GM12892 (cell line): ENCODE measurements at regions not wholly inside any gene's neighbourhood (a gene's known extent, or its start where the extent isn't known, plus 50 kb on each side); places are given as distances from the start of the nearest gene placed in this dataset.

Experiments used
- DNase-seq: peaks from one replicate; pipeline ENCODE4 v3.0.0; 2011; ENCODE audit not compliant: insufficient read length
- FAIRE-seq: peaks from 2 replicates; lab custom pipeline; 2011; peaks lifted over from hg19 to GRCh38; lab: Jason Lieb, UNC
- POLR2A ChIP-seq: IDR thresholded peaks from 2 replicates; pipeline ENCODE4 v1.6.1; 2011; ENCODE audit warnings: low read depth, low read length, control low read depth
- POLR2AphosphoS5 ChIP-seq: IDR thresholded peaks from 2 replicates; pipeline ENCODE4 v1.6.1; 2011; ENCODE audit warnings: low read depth, low read length, control low read depth
- TAF1 ChIP-seq: IDR thresholded peaks from 2 replicates; pipeline ENCODE4 v1.6.1; 2011; ENCODE audit warnings: low read depth, mild to moderate bottlenecking, control low read depth, low read length, borderline replicate concordance

DNA sequence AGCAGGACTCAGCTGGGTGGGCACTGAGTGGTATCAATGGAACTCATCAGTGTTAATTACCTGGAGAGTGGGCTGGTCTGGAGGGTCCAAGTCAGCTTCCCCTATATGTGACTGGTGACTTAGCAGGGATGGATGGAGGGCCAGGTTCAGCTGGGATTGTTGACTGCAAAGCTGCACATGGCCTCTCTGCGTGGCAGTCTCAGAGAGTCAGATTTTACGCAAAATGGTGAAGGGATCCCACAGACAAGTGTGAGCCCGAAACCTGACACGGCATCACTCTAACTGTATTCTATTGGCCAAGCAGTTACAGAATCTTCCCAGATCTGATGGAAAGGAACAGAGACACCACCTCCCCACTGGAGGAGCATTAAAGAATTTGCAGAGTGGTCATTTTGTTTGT lies 716.0 kb upstream of the TBX3 start:
- no peak for FAIRE-seq
- DNase-seq: no peak
- TF ChIP-seq POLR2A (no peak), POLR2AphosphoS5 (no peak), TAF1 (no peak)

DNA sequence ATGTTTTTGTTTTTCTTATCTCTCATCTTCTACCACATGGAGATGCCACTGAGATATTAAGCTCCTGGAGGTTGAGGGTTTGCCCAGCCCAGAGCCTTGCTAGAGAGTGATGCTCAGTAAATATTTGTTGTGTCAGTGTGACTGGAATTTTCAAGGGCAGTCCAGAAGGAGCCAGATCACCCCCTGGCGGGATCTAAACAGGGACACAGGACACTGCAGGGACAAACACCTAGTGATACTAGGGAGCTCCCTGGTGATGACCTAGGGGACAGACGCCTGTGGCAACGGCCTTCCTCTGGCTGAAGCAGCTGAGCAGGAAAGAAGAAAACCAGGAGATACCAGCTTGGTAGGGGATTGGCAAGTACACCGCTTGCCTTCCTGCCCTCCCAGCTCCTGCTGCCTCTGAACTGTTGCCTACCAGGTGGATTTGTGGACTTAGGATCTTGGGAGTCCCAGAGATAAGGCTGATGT lies 714.4 kb upstream of the TBX3 start:
- DNase-seq (no peak), FAIRE-seq (no peak)
- TF ChIP-seq POLR2A (no peak), POLR2AphosphoS5 (no peak), TAF1 (no peak)

DNA sequence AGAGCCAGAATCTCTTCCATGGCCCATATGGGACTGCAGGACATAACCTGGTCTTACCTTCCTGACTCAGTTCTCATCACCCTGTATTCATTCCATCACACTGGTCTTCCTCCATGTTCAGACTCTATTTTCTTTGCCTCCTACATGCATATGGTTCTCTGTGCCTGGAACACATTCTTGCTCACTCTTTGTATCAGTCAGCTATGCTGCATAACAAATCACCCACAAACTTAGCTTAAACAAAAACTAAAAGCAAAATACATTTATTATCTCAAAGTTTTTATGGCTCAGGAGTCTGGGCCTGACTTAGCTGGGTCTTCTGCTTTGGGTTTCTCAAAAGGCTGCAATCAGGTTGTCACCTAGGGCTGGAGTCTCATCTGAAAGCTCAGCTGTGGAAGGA lies 712.6 kb upstream of the TBX3 start:
- TF ChIP-seq TAF1 (no peak), POLR2AphosphoS5 (no peak), POLR2A (no peak)
- no peak for FAIRE-seq
- no peak for DNase-seq

DNA sequence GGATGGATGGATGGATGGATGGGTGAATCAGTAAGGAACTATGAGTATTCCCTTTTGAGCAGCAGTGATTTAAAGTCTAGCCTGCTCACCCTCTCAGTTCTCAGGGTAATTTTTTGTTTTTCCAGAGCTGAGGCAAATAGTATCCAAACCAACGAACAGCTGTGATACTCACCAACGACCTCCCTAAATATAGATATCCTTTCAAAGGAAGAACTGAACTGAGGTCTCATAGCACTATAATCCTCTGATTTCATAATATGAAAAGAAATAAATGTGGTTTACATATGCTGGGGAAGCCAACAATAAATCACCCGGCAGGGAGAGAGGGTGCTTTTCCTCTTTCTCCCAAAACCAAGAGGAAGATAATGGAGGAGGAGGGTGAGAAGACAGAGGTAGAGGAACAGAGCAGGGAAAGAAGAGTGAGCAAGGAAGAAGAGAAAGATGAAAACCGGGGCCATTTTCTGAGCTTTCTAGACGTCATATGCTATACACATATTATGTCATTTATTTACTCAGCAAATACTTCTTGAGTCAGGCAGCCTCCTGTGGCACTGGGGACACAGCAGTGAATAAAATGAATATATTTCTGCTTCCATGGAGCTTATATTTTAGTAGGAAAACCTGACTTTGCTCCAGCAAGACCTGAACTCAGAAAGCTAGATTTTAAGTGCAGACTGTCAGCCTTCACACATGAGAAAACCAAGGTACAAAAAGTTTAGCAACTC lies 710.7 kb upstream of the TBX3 start:
- DNase-seq (no peak), FAIRE-seq (no peak)
- TF ChIP-seq POLR2A (no peak), TAF1 (no peak), POLR2AphosphoS5 (no peak)

DNA sequence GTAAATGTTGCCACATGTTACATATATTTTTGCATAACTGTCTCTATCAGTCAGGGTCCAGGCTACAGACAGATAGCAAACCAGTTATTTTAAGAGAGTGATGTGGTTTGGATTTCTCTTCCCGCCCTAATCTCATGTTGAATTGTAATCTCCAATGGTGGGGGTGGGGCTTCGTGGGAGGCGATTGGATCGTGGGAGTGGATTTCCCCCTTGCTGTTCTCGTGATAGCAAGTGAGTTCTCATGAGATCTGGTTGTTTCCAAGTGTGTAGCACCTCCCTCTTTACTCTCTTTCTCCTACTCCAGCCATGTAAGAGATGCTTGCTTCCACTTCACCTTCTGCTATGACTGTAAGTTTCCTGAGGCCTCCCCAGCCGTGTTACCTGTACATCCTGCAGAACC lies 704.2 kb upstream of the TBX3 start:
- no peak for TF ChIP-seq POLR2A
- TF ChIP-seq TAF1: no peak
- TF ChIP-seq POLR2AphosphoS5: no peak
- DNase-seq (no peak), FAIRE-seq (no peak)

DNA sequence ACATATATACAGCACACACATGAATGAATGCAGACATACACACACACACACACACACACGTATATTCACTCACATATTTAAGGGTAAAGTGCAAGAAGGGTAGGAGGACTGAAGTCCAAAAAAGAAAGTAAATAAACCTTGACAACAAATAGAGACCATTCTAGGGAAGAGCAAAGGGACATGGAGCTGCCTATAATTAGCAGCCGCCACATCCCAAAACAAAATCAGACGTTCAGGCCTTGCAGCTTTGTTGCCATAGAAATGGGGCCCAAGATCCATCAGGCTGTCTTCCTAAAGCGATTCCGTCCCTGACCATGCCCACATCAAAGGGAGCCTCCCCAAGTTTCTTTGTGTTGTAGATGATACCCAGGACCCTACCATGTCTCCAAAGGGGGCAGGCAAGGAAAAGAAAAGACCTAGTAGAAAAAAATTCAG lies 703.5 kb upstream of the TBX3 start:
- TF ChIP-seq TAF1 (no peak), POLR2A (no peak), POLR2AphosphoS5 (no peak)
- DNase-seq: no peak
- no peak for FAIRE-seq

DNA sequence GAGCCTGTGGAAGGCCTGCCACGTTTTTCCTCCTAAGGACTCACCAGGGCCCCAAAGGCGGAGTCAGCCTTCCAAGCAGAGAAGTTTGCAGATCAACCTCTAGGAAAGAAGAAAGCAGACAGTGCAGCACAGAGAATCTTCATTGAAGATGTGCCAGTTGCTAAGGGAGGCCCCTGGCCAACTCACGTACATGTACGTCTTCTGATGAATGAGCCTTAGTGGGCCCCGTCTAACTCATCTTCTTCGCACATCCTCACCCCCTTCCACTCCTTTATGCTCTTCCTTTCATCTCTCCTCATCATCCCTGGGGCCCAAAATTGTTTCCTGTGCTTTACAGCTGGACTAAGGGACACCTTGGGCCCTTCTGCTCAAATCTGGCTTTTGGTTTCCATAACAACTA lies 703.0 kb upstream of the TBX3 start:
- DNase-seq (no peak), FAIRE-seq (no peak)
- no peak for TF ChIP-seq TAF1
- TF ChIP-seq POLR2A: no peak
- TF ChIP-seq POLR2AphosphoS5: no peak

DNA sequence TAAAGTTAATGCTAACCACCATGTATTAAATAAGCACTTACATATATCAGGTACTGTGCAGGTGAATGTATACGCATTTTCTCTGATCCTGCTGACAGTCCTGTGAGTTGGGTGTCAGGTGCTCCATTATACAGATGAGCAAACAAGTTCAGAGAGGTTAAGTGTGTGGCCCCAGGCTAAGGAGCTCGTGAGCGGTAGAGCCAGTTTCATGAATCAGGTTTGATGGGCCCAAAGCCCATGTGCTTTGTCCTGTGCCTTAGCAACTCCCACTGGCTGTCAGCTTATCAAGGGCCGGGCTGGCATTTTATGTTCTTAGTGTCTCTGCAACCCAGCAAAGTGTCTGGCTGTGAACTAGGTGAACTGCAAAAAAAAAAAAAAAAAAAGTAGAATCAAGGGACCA lies 701.2 kb upstream of the TBX3 start:
- FAIRE-seq (no peak), DNase-seq (no peak)
- TF ChIP-seq TAF1 (no peak), POLR2A (no peak), POLR2AphosphoS5 (no peak)

DNA sequence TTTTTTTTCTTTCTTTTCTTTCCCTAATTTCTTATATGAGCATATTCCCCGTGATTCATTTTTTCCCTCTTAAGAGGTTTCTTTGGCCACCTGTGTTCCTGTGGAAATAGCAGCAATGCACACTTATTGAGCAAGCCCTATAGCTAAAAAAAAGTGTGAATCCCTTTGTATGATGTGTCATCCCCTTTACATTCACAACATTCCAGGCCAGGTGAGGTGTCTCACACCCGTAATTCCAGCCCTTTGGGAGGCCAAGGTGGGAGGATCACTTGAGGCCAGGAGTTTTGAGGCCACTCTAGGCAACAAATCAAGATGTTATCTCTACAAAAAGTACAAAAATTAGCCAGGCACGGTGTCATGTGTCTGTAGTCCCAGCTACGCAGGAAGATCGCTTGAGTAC lies 700.4 kb upstream of the TBX3 start:
- TF ChIP-seq POLR2AphosphoS5: no peak
- TF ChIP-seq TAF1: no peak
- TF ChIP-seq POLR2A: no peak
- no peak for FAIRE-seq
- DNase-seq: no peak

DNA sequence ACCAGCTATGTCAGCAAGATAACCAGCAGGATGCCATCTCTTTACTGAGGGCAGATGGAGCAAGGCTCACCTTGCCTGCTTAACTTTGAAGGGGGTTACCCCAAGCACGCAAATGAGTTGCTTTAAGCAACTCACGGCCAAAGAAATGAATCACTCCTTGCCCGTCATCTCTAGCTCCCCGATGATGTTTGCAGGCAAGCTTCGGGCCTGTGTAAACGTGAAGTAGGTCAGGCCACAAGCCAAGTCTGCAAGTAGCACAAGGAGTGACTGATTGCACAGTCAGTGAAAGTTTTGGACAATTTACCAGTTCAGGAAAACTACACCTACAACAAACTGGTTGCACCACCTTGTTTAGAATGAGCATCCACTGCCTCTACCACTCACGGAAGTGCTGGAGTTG lies 699.7 kb upstream of the TBX3 start:
- no peak for FAIRE-seq
- DNase-seq: no peak
- TF ChIP-seq TAF1 (no peak), POLR2AphosphoS5 (no peak), POLR2A (no peak)

DNA sequence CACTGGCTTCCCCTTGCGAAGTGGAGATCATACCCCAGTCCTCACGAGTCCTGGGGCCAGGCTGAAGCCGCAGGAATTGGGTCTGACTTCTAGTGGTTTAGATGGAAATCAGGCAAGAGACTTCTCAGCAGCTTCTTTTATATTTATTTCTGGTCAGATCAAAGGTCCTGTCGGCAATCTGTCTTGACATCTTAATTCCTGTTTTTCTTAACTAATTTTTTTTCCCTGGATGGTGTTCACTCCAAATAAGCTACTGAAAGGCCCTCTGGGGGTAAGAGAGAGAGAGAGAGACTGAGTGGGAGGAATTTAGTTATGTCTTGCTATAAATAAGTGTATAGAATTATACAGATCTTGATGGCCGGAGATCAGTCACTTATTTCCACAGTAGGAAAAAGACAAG lies 698.7 kb upstream of the TBX3 start:
- FAIRE-seq (no peak), DNase-seq (no peak)
- TF ChIP-seq POLR2AphosphoS5 (no peak), POLR2A (no peak), TAF1 (no peak)

DNA sequence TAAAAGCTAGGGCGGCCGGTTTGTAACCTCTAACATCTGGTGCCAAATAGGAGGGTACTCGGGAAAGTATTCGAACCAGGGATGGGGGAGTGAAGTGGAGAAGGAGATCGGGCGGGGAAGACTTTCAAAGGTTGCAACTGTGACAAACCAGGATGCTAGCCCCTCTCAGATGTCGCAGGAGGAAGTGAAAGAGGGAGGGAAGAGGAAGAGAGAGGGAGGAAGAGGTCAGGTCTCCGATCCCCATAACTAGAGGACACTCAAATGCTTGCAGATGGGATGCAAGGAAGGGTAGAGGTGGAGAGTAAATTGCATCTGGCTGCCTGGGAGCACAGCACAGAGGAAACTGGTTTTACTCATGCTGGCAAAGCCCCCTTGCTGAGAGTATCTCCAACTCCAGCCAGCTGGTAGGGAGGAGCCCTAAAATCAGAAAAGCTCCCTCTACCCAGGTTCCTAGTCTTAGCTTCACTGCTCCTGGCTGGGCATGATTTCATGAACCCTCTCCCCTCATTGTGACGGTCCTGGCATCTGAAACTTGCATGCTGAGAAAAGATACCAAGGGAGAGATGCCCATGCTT lies 696.7 kb upstream of the TBX3 start:
- FAIRE-seq: no peak
- TF ChIP-seq POLR2AphosphoS5 (no peak), TAF1 (no peak), POLR2A (no peak)
- DNase-seq: no peak
